Mesenchymal stem cell (in vitro differentiated cells and primary cell): ENCODE measurements at regions not wholly inside any gene's neighbourhood (a gene's known extent, or its start where the extent isn't known, plus 50 kb on each side); places are given as distances from the start of the nearest gene placed in this dataset.

Experiments
- DNase-seq: peaks from one replicate; pipeline ENCODE4 v3.0.0-alpha.2; 2013
- H2AFZ ChIP-seq: one replicate; pipeline ENCODE4 v1.6.1; 2013; ENCODE audit warnings: low read depth, mild to moderate bottlenecking, control low read depth, inconsistent platforms, low read length, moderate library complexity
- H2AK5ac ChIP-seq: 2 replicates; pipeline ENCODE4 v1.6.1; 2013; ENCODE audit warnings: low read length, moderate library complexity, mild to moderate bottlenecking, inconsistent platforms; ENCODE audit not compliant: severe bottlenecking
- H2BK120ac ChIP-seq: one replicate; pipeline ENCODE4 v1.6.1; 2013; ENCODE audit warnings: low read depth, mild to moderate bottlenecking, inconsistent platforms, low read length, moderate library complexity
- H2BK12ac ChIP-seq, 2 experiments: one replicate each; pipeline ENCODE4 v1.6.1; 2013; ENCODE audit warnings: inconsistent platforms in 2 of 2, low read length in 2 of 2, mild to moderate bottlenecking in 2 of 2, moderate library complexity in 2 of 2, control low read depth in 1 of 2
- H2BK15ac ChIP-seq: one replicate; pipeline ENCODE4 v1.6.1; 2013; ENCODE audit warnings: mild to moderate bottlenecking, low read depth, inconsistent platforms; ENCODE audit not compliant: poor library complexity, severe bottlenecking
- H2BK5ac ChIP-seq: 2 replicates; pipeline ENCODE4 v1.6.1; 2013; ENCODE audit warnings: low read depth, mild to moderate bottlenecking, low read length, control low read depth, inconsistent platforms; ENCODE audit not compliant: poor library complexity, severe bottlenecking
- H3K14ac ChIP-seq, 2 experiments: one replicate each; pipeline ENCODE4 v1.6.1; 2013; ENCODE audit warnings: inconsistent platforms in 2 of 2, low read length in 2 of 2, control low read depth in 1 of 2, mild to moderate bottlenecking in 1 of 2, moderate library complexity in 1 of 2
- H3K18ac ChIP-seq, 2 experiments: one replicate each; pipeline ENCODE4 v1.6.1; 2013; ENCODE audit warnings: inconsistent platforms in 2 of 2, low read length in 2 of 2, control low read depth in 1 of 2, low read depth in 1 of 2, mild to moderate bottlenecking in 1 of 2
- H3K23ac ChIP-seq, 2 experiments: one replicate each; pipeline ENCODE4 v1.6.1; 2013; ENCODE audit warnings: inconsistent platforms in 2 of 2, low read length in 2 of 2, mild to moderate bottlenecking in 2 of 2, moderate library complexity in 2 of 2, control low read depth in 1 of 2
- H3K27ac ChIP-seq: 2 replicates; pipeline ENCODE4 v1.5.1; 2013; ENCODE audit warnings: mild to moderate bottlenecking, moderate library complexity, low read length, control low read depth, inconsistent platforms; ENCODE audit not compliant: poor library complexity, severe bottlenecking
- H3K27me3 ChIP-seq, 2 experiments: 2 replicates each; pipeline versions ENCODE4 v1.6.1 to v1.7.0; 2013; ENCODE audit warnings: low read length in 2 of 2, mild to moderate bottlenecking in 2 of 2, moderate library complexity in 2 of 2, control low read depth in 1 of 2, inconsistent platforms in 1 of 2; ENCODE audit not compliant: control insufficient read depth in 1 of 2, insufficient read depth in 1 of 2
- H3K36me3 ChIP-seq, 2 experiments: 2 replicates each; pipeline versions ENCODE4 v1.6.1 to v1.7.0; 2013; ENCODE audit warnings: low read length in 2 of 2, control low read depth in 1 of 2, inconsistent platforms in 1 of 2, low read depth in 1 of 2, mild to moderate bottlenecking in 1 of 2; ENCODE audit not compliant: insufficient read depth in 2 of 2, control insufficient read depth in 1 of 2
- H3K4ac ChIP-seq, 2 experiments: one replicate each; pipeline ENCODE4 v1.6.1; 2013; ENCODE audit warnings: inconsistent platforms in 2 of 2, low read length in 2 of 2, mild to moderate bottlenecking in 2 of 2, moderate library complexity in 2 of 2, control low read depth in 1 of 2, low read depth in 1 of 2
- H3K4me1 ChIP-seq: 2 replicates; pipeline ENCODE4 v1.6.1; 2013; ENCODE audit warnings: low read depth, low read length, control low read depth; ENCODE audit not compliant: control insufficient read depth, insufficient read depth
- H3K4me2 ChIP-seq: 2 replicates; pipeline ENCODE4 v1.6.1; 2013; ENCODE audit warnings: low read length, mild to moderate bottlenecking, inconsistent platforms; ENCODE audit not compliant: poor library complexity, severe bottlenecking
- H3K4me3 ChIP-seq, 2 experiments: 2 replicates each; pipeline versions ENCODE4 v1.5.1 to v1.7.0; 2013; ENCODE audit warnings: low read length in 2 of 2, mild to moderate bottlenecking in 2 of 2, control low read depth in 1 of 2, low read depth in 1 of 2; ENCODE audit not compliant: insufficient read depth in 1 of 2
- H3K79me1 ChIP-seq: replicated peaks from 2 replicates; pipeline ENCODE4 v1.6.1; 2013; ENCODE audit warnings: mild to moderate bottlenecking, control low read depth, low read length, inconsistent platforms; ENCODE audit not compliant: poor library complexity, severe bottlenecking
- H3K9ac ChIP-seq: 2 replicates; pipeline ENCODE4 v1.7.0; 2013; ENCODE audit warnings: mild to moderate bottlenecking, low read length, moderate library complexity
- H3K9me3 ChIP-seq: 2 replicates; pipeline ENCODE4 v1.7.0; 2013; ENCODE audit warnings: mild to moderate bottlenecking, low read length; ENCODE audit not compliant: control insufficient read depth
- H4K8ac ChIP-seq: one replicate; pipeline ENCODE4 v1.6.1; 2013; ENCODE audit warnings: inconsistent platforms, mild to moderate bottlenecking, low read length, moderate library complexity
- H4K91ac ChIP-seq: one replicate; pipeline ENCODE4 v1.6.1; 2013; ENCODE audit warnings: mild to moderate bottlenecking, low read length, inconsistent platforms
- WGBS: methylation state at CpG from one replicate; pipeline ENCODE4 v1.1.7; 2013; ENCODE audit warnings: mixed read lengths; 5-methylcytosine and 5-hydroxymethylcytosine counted together

GRCh38 chr3:148090156-148090555 lies 607.5 kb upstream of the AGTR1 start:
- Histone ChIP-seq H3K14ac (no peak overlapping the region), H3K4me2 (no peak overlapping the region), H3K9ac (no peak overlapping the region), H4K8ac (no peak overlapping the region), H2BK120ac (no peak overlapping the region), H3K23ac (no peak overlapping the region), H4K91ac (no peak overlapping the region), H3K27ac (no peak overlapping the region), H3K4ac (no peak overlapping the region), H2BK12ac (no peak overlapping the region), H3K18ac (no peak overlapping the region), H2AFZ (no peak overlapping the region), H3K4me3 (no peak overlapping the region), H3K9me3 (no peaks in the 10 kb centered on the region), H2BK5ac (no peak overlapping the region), H3K79me1 (no peaks in the 10 kb centered on the region), H2AK5ac (no peak overlapping the region), H3K36me3 (no peaks in the 10 kb centered on the region), H2BK15ac (no peak overlapping the region), H3K4me1 (no peaks in the 10 kb centered on the region), H3K27me3 (no peaks in the 10 kb centered on the region)
- DNase-seq, result no peak
- no CpG with 5 or more reads among the region's 2 CpGs for WGBS

DNA sequence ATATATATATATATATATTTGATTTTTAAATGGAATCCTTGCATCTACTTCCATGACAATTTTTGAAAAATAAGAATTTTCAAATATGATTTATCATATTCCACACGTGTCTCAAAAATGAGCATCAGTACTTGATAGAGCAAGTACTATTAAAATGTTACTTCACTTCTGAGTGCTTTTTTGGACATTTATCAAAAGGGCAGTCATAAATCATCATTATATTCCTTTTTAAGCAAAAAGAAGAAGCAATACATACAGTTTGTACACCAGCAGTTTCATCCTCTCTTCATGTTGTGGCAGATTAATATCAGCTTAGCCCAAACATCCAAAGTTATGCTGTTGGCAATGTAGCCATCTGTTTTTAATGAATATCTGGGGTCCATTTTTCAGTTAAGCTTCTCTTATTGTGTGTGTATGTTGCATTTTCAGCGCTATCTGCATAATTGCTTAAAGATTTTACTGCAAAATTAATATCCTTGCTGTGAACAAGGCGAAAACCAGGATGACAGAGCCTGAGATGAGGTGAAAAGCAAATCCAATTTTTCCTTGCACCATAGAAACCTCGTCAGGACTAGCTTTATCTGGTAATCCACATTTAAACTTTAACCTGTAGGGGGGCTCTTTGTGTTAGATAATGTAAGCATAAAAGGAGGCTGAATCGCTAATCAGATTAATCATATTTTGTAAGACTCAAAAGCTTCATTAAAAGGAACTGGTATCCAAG lies 604.9 kb upstream of the AGTR1 start:
- no peak overlapping the region for H2AFZ ChIP-seq
- no peak overlapping the region for H2BK5ac ChIP-seq
- H3K23ac ChIP-seq, result no peak overlapping the region
- no peak overlapping the region for H3K9ac ChIP-seq
- no peak overlapping the region for H2AK5ac ChIP-seq
- no peak overlapping the region for H3K4ac ChIP-seq
- H4K91ac ChIP-seq, result no peak overlapping the region
- H4K8ac ChIP-seq, result no peak overlapping the region
- H3K14ac ChIP-seq, result no peak overlapping the region
- no peak overlapping the region for H2BK12ac ChIP-seq
- no peaks in the 10 kb centered on the region for H3K79me1 ChIP-seq
- H3K4me3 ChIP-seq, result no peak overlapping the region
- H3K36me3 ChIP-seq, result no peaks in the 10 kb centered on the region
- WGBS, result 71% methylated on average over 3 of the region's 5 CpGs
- no peak overlapping the region for H2BK120ac ChIP-seq
- no peak for DNase-seq
- H3K27me3 ChIP-seq, result no peaks in the 10 kb centered on the region
- H3K4me1 ChIP-seq, result no peaks in the 10 kb centered on the region
- H2BK15ac ChIP-seq, result no peak overlapping the region
- no peaks in the 10 kb centered on the region for H3K9me3 ChIP-seq
- H3K27ac ChIP-seq, result no peak overlapping the region
- H3K4me2 ChIP-seq, result no peak overlapping the region
- no peak overlapping the region for H3K18ac ChIP-seq

DNA sequence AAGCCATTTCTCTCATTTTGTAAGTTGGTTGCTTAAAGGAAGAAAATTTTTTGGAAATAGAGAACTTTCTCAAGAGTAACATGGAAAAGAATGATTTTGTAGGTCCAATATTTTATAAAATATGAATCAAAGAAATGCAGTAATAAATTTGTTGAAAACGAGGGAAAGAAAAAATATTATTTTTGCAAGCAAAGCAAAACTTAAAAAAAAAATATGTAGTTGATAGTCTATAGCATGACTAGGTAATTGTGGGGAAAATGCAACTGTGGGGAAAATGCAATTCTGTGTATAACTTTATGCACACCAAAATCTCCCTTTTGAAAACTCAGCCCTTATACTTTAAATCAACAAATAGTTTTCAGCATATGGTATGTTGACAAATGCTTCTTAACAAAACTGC lies 604.0 kb upstream of the AGTR1 start:
- Histone ChIP-seq H3K4me1 (no peaks in the 10 kb centered on the region), H3K18ac (no peak overlapping the region), H3K27me3 (no peaks in the 10 kb centered on the region), H2BK5ac (no peak overlapping the region), H2AK5ac (no peak overlapping the region), H2BK12ac (no peak overlapping the region), H2AFZ (no peak overlapping the region), H3K4ac (no peak overlapping the region), H2BK15ac (no peak overlapping the region), H2BK120ac (no peak overlapping the region), H3K9me3 (no peaks in the 10 kb centered on the region), H3K4me2 (no peak overlapping the region), H3K9ac (no peak overlapping the region), H3K23ac (no peak overlapping the region), H3K79me1 (no peaks in the 10 kb centered on the region), H3K14ac (no peak overlapping the region), H4K8ac (no peak overlapping the region), H3K36me3 (no peaks in the 10 kb centered on the region), H4K91ac (no peak overlapping the region), H3K4me3 (no peak overlapping the region), H3K27ac (no peak overlapping the region)
- WGBS, result no CpG with 5 or more reads among the region's 1 CpG
- no peak for DNase-seq

GRCh38 chr3:148095962-148096361 lies 601.7 kb upstream of the AGTR1 start:
- Histone ChIP-seq H3K36me3 (no peaks in the 10 kb centered on the region), H3K27me3 (no peaks in the 10 kb centered on the region), H3K14ac (no peak overlapping the region), H3K9me3 (no peaks in the 10 kb centered on the region), H3K4me3 (no peak overlapping the region), H4K8ac (no peak overlapping the region), H2BK15ac (no peak overlapping the region), H3K4ac (no peak overlapping the region), H3K27ac (no peak overlapping the region), H3K79me1 (no peaks in the 10 kb centered on the region), H2BK12ac (no peak overlapping the region), H4K91ac (no peak overlapping the region), H3K9ac (no peak overlapping the region), H3K4me2 (no peak overlapping the region), H2AK5ac (no peak overlapping the region), H2BK5ac (no peak overlapping the region), H3K18ac (no peak overlapping the region), H2BK120ac (no peak overlapping the region), H2AFZ (no peak overlapping the region), H3K23ac (no peak overlapping the region), H3K4me1 (no peaks in the 10 kb centered on the region)
- WGBS, result 63% methylated on average over 1 of the region's 5 CpGs
- DNase-seq, result no peak
